Breast epithelium (tissue), 4 donors: ENCODE measurements at regions not wholly inside any gene's neighbourhood (a gene's known extent, or its start where the extent isn't known, plus 50 kb on each side); places are given as distances from the start of the nearest gene placed in this dataset.

ENCODE experiments used
- DNase-seq, 2 donors: peaks; one replicate each; pipeline ENCODE4 v3.0.0-alpha.2; 2019; ENCODE audit warnings: low spot score in 2 of 2
- H3K27ac ChIP-seq, 2 donors: fragments of 200-600 bp; sonication (generic) in 1 of 2; one replicate each; pipeline ENCODE4 v1.5.1; 2016 to 2019; ENCODE audit warnings: mild to moderate bottlenecking in 1 of 2
- H3K27me3 ChIP-seq, 2 donors: fragments of 200-600 bp; sonication (generic) in 1 of 2; one replicate each; pipeline versions ENCODE4 v1.5.1 to v1.6.0; 2017 to 2019; ENCODE audit warnings: control low read depth in 1 of 2, mild to moderate bottlenecking in 1 of 2
- H3K36me3 ChIP-seq: fragments of 200-600 bp; one replicate; pipeline ENCODE4 v1.5.1; 2019
- H3K4me1 ChIP-seq, 2 donors: fragments of 200-600 bp; sonication (generic); one replicate each; pipeline ENCODE4 v1.5.1; 2016 to 2019; ENCODE audit warnings: control low read depth in 1 of 2
- H3K4me3 ChIP-seq, 3 donors: fragments of 200-600 bp; sonication (generic); 1 replicate in 2 of 3; 2 replicates in 1 of 3; pipeline ENCODE4 v1.5.1; 2016 to 2019; ENCODE audit warnings: mild to moderate bottlenecking in 3 of 3, moderate library complexity in 2 of 3
- H3K9me3 ChIP-seq, 2 donors: fragments of 200-600 bp; sonication (generic) in 1 of 2; one replicate each; pipeline ENCODE4 v1.5.1; 2016 to 2019; ENCODE audit warnings: control low read depth in 1 of 2
- CTCF ChIP-seq, 3 donors: fragments of 450-650 bp; IDR thresholded peaks; one replicate each; pipeline ENCODE4 v1.5.1; 2016 to 2017; ENCODE audit warnings: antibody characterized with exemption in 3 of 3, mild to moderate bottlenecking in 3 of 3, moderate library complexity in 3 of 3
- POLR2A ChIP-seq: fragments of 450-650 bp; IDR thresholded peaks from one replicate; pipeline ENCODE4 v1.6.1; 2016; ENCODE audit warnings: antibody characterized with exemption, mild to moderate bottlenecking, moderate library complexity
- POLR2AphosphoS5 ChIP-seq, 3 donors: sonication (generic); formaldehyde crosslinking; IDR thresholded peaks; one replicate each; pipeline ENCODE4 v1.6.1; 2017; ENCODE audit warnings: antibody characterized with exemption in 3 of 3
- intact Hi-C: fragments of 100-400 bp; cut with DNase I; formaldehyde crosslinking; loops from one replicate; pipeline ENCODE4 v1.15.1; 2023; ENCODE audit warnings: low total_unique reads

GRCh38 chr6:170176898-170177771, 113.7 kb downstream of the DLL1 start:
- intact Hi-C loops = no loop called here
- peak overlapping the region in 2 of 3 donors; percentile 31 to 57 for H3K4me3 ChIP-seq
- no peaks in the 10 kb centered on the region for H3K36me3 ChIP-seq
- TF ChIP-seq POLR2A (no peak), POLR2AphosphoS5 (IDR thresholded peaks at IDR 0.05) (no peak), CTCF (IDR thresholded peaks at IDR 0.05) (no peak)
- no peaks in the 10 kb centered on the region for H3K9me3 ChIP-seq
- DNase-seq = peak in 1 of 2 donors; percentile 49
- peak overlapping the region in 1 of 2 donors; percentile 33 for H3K27ac ChIP-seq
- H3K27me3 ChIP-seq = peaks cover 0 to 4% of the 10 kb centered on the region in 2 donors
- peaks cover 0 to 3% of the 10 kb centered on the region in 2 donors for H3K4me1 ChIP-seq

- Histone ChIP-seq H3K27me3 (no peaks in the 10 kb centered on the region), H3K36me3 (no peaks in the 10 kb centered on the region), H3K9me3 (no peaks in the 10 kb centered on the region), H3K4me3 (peak overlapping the region in 2 of 3 donors; percentile 31 to 57), H3K27ac (peak overlapping the region in 1 of 2 donors; percentile 33), H3K4me1 (peaks cover 0 to 3% of the 10 kb centered on the region in 2 donors)
- peak in 1 of 2 donors; percentile 46 for DNase-seq
- TF ChIP-seq CTCF (IDR thresholded peaks at IDR 0.05) (no peak), POLR2A (no peak), POLR2AphosphoS5 (IDR thresholded peaks at IDR 0.05) (no peak)
- intact Hi-C loops = no loop called here
These were observed 114.6 kb downstream of the DLL1 start for GRCh38 chr6:170176136-170176897.

- H3K27me3 ChIP-seq = no peaks in the 10 kb centered on the region
- H3K4me3 ChIP-seq = peak overlapping the region in 2 of 3 donors; percentile 31 to 57
- H3K36me3 ChIP-seq = no peaks in the 10 kb centered on the region
- no peak for DNase-seq
- no peak overlapping the region for H3K27ac ChIP-seq
- H3K9me3 ChIP-seq = no peaks in the 10 kb centered on the region
- TF ChIP-seq POLR2AphosphoS5 (IDR thresholded peaks at IDR 0.05) = no peak
- no peak for TF ChIP-seq POLR2A
- TF ChIP-seq CTCF (IDR thresholded peaks at IDR 0.05) = no peak
- intact Hi-C loops = no loop called here
- H3K4me1 ChIP-seq = peaks cover 0 to 3% of the 10 kb centered on the region in 2 donors
These were observed 115.2 kb downstream of the DLL1 start for GRCh38 chr6:170175644-170176135.

DNA sequence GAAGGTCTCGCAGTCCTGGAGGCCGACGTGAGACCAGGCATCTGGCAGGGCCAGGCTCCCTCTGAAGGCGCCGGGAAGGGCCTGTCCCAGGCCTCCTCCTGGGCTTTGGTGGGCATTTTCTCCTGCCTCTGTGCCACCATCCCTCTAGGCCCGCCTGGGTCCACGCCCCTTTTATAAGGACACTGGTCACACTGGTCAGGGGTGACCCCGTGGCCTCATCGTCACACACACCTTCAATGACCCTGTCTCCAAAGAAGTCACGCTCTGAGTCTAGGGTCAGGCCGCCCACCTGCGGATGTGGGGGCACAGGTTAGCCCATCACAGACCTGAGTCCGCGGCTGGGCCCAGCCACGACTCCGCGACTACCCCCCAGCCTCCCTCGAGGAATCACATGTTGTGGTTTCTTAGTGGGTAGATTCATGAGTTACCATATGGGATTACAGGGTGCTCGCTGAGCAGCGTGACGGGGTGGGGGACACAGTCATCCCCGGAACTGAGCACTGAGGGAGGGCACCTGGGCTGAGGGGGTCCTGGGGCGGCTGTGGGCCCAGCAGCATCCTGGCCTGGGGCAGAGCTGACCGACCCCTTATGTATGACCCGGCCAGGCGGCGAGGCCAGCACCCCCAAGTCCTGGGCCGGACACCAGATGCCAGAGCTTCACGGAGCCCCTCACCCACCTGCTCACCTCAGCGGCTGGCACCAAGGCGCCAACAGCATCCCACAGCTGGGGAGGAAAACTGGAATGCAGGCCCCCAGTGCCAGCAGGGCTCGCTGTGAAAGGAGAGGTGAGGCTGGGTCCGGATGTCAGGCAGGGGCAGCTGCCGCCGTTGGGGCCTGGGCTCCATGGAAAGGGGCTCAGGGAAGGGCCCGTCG, 115.9 kb downstream of the DLL1 start:
- intact Hi-C loops = no loop called here
- TF ChIP-seq POLR2AphosphoS5 (IDR thresholded peaks at IDR 0.05) = no peak
- no peak for TF ChIP-seq CTCF (IDR thresholded peaks at IDR 0.05)
- TF ChIP-seq POLR2A = no peak
- Histone ChIP-seq H3K9me3 (no peaks in the 10 kb centered on the region), H3K36me3 (no peaks in the 10 kb centered on the region), H3K27me3 (no peaks in the 10 kb centered on the region), H3K27ac (peak overlapping the region in 1 of 2 donors; percentile 9), H3K4me1 (peaks cover 0 to 3% of the 10 kb centered on the region in 2 donors), H3K4me3 (no peak overlapping the region)
- DNase-seq = peak in 1 of 2 donors; percentile 39
